IgD-negative memory B cell (primary cell): ENCODE measurements at regions not wholly inside any gene's neighbourhood (a gene's known extent, or its start where the extent isn't known, plus 50 kb on each side); places are given as distances from the start of the nearest gene placed in this dataset.

Experiments used
- H3K27ac Mint-ChIP-seq, 3 donors: one replicate each; pipeline ENCODE4 v1.8.0; 2020 to 2022; ENCODE audit warnings: mild to moderate bottlenecking in 3 of 3, mixed read lengths in 3 of 3, moderate library complexity in 1 of 3
- H3K27me3 Mint-ChIP-seq: one replicate; pipeline ENCODE4 v1.8.0; 2021; ENCODE audit warnings: mixed read lengths
- H3K36me3 Mint-ChIP-seq: one replicate; pipeline ENCODE4 v1.8.0; 2020; ENCODE audit warnings: mild to moderate bottlenecking, mixed read lengths
- H3K4me1 Mint-ChIP-seq, 3 donors: one replicate each; pipeline ENCODE4 v1.8.0; 2020 to 2022; ENCODE audit warnings: mixed read lengths in 3 of 3, mild to moderate bottlenecking in 1 of 3
- H3K4me3 Mint-ChIP-seq, 4 donors: one replicate each; pipeline ENCODE4 v1.8.0; 2020 to 2022; ENCODE audit warnings: mild to moderate bottlenecking in 4 of 4, mixed read lengths in 4 of 4, moderate library complexity in 3 of 4
- H3K9me3 Mint-ChIP-seq, 3 donors: one replicate each; pipeline ENCODE4 v1.8.0; 2020 to 2021; ENCODE audit warnings: mixed read lengths in 3 of 3, mild to moderate bottlenecking in 1 of 3

- H3K4me1 Mint-ChIP-seq = peaks cover 29 to 34% (median 31%) of the 10 kb centered on the region in 3 donors
- H3K36me3 Mint-ChIP-seq = peaks cover 1% of the 10 kb centered on the region
- H3K27ac Mint-ChIP-seq = peak overlapping the region in 2 of 3 donors; percentile 78 to 88
- no peaks in the 10 kb centered on the region for H3K9me3 Mint-ChIP-seq
- peak overlapping the region; percentile 82 to 87 (median 84) for H3K4me3 Mint-ChIP-seq
- H3K27me3 Mint-ChIP-seq = peaks cover 17% of the 10 kb centered on the region
Observed at GRCh38 chr3:72447059-72447946, 400.9 kb downstream of the SHQ1 start.

DNA sequence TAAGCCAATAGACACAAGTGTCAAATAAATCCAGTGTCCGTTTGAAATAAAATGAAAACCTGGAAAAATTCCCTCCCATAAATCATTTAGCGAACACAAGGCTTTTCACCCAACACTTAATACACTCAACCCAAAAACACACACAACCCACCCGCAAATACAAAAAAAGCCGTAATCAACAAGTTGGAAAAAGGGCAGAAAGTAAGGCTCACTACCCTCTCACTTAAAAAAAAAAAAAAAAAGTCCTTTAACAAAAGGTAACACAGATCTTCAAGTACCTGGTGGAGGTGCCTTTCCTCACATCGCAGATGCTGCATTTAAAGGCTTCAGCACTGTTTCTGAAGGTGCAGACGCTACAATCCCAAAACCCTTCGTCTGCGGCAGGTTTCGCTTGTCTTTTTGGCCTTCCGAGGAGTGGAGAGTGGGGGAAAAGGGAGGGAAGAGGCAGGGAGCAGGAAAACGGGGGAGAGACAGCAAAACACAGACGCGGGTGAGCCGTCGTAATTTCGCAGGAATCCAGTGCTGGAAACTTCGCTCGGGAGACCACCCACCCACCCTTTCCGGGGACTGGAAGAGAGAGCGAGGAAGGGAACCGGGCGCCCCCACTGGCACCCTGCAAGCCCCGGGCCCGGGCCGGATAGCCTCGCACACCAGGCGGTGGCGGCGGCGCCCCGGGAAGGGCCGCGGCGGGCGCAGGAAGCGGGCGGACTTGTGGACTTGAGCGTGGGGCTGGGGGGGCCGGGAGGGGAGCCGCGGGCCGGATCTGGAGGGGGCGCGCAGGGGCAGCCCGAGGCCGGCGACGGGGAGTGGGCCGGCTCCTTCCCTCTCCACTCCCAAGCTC, 401.8 kb downstream of the SHQ1 start, which contains the start of gene RYBP:
RYBP (minus strand) TSS at position 404 of the 841 bp plus-strand sequence.
- peaks cover 29 to 38% (median 31%) of the 10 kb centered on the region in 3 donors for H3K4me1 Mint-ChIP-seq
- peak within 1 kb of the TSS; percentile 54 to 97 (median 96) for H3K27ac Mint-ChIP-seq

DNA sequence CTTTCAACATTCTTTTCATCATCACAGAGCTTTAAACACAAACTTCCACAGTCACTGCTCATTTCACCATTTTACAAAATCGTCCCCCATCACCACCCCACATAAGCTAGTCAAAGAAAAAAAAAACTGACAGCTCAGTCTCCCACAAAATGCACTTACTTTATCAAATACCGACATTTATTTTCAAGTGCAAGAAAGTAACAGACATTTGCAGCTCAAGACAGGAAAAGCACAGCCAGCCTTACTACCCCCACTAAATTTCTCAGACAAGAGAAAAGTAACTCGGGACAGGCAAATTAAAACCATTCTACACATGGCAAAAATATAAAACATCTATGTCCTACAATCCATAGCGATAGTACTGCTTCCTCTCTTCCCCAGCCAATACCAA, 402.4 kb downstream of the SHQ1 start:
- Mint-ChIP-seq H3K4me3 (peak overlapping the region; percentile 97 to 99 (median 98)), H3K27me3 (peaks cover 5% of the 10 kb centered on the region), H3K4me1 (peaks cover 35 to 44% (median 36%) of the 10 kb centered on the region in 3 donors), H3K9me3 (no peaks in the 10 kb centered on the region), H3K36me3 (peaks cover 1% of the 10 kb centered on the region), H3K27ac (peak overlapping the region; percentile 54 to 97 (median 96))

More for the DNA sequence above, 401.8 kb downstream of the SHQ1 start, which contains the start of gene RYBP:
- peaks cover 1% of the 10 kb centered on the region for H3K36me3 Mint-ChIP-seq
- peaks cover 10% of the 10 kb centered on the region for H3K27me3 Mint-ChIP-seq
- peak within 1 kb of the TSS; percentile 97 to 99 (median 98) for H3K4me3 Mint-ChIP-seq
- H3K9me3 Mint-ChIP-seq = no peaks in the 10 kb centered on the region

- Mint-ChIP-seq H3K27ac (peak overlapping the region in 2 of 3 donors; percentile 25 to 54), H3K9me3 (no peaks in the 10 kb centered on the region), H3K4me1 (peaks cover 44 to 54% (median 46%) of the 10 kb centered on the region in 3 donors), H3K36me3 (peaks cover 1% of the 10 kb centered on the region), H3K4me3 (peak overlapping the region; percentile 41 to 98 (median 75)), H3K27me3 (peaks cover 5% of the 10 kb centered on the region)
Observed at GRCh38 chr3:72444656-72445223, 403.5 kb downstream of the SHQ1 start.

DNA sequence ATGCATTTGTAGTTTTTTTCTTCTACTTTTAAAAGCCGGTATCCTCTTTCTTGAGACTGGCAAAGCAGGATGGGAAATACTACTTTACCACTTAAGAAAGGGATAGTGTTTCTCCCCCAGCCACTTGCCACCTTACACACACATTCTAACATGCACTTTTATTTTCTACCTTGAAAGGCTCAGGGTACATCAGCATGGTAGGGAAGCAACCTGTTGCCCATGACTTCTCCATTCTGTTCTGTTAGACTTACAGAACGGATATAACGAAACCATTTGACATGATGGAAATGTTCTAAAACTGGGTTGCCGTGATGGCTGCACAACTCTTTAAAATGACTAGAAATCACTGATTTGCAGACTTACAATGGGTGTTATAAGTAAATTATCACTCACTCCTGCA, 405.5 kb downstream of the SHQ1 start:
- Mint-ChIP-seq H3K27ac (peak overlapping the region in 1 of 3 donors; percentile 65), H3K4me3 (peak overlapping the region; percentile 1 to 98 (median 49)), H3K36me3 (peaks cover 5% of the 10 kb centered on the region), H3K4me1 (peaks cover 58 to 73% (median 65%) of the 10 kb centered on the region in 3 donors), H3K27me3 (no peaks in the 10 kb centered on the region), H3K9me3 (no peaks in the 10 kb centered on the region)

- H3K4me1 Mint-ChIP-seq = peaks cover 61 to 78% (median 70%) of the 10 kb centered on the region in 3 donors
- H3K27ac Mint-ChIP-seq = no peak overlapping the region
- H3K4me3 Mint-ChIP-seq = no peak overlapping the region
- H3K9me3 Mint-ChIP-seq = no peaks in the 10 kb centered on the region
- no peaks in the 10 kb centered on the region for H3K27me3 Mint-ChIP-seq
- H3K36me3 Mint-ChIP-seq = peaks cover 5% of the 10 kb centered on the region
Observed at GRCh38 chr3:72441284-72441994, 406.8 kb downstream of the SHQ1 start.

GRCh38 chr3:72440491-72440890, 407.8 kb downstream of the SHQ1 start:
- H3K4me3 Mint-ChIP-seq = peak overlapping the region in 2 of 4 donors; percentile 13 to 57

GRCh38 chr3:72439321-72440183, 408.7 kb downstream of the SHQ1 start:
- peak overlapping the region in 2 of 4 donors; percentile 25 to 57 for H3K4me3 Mint-ChIP-seq
- H3K36me3 Mint-ChIP-seq = peaks cover 9% of the 10 kb centered on the region
- no peaks in the 10 kb centered on the region for H3K9me3 Mint-ChIP-seq
- H3K27ac Mint-ChIP-seq = peak overlapping the region in 1 of 3 donors; percentile 74
- H3K4me1 Mint-ChIP-seq = peaks cover 52 to 70% (median 57%) of the 10 kb centered on the region in 3 donors
- no peaks in the 10 kb centered on the region for H3K27me3 Mint-ChIP-seq

More at GRCh38 chr3:72440491-72440890, 407.8 kb downstream of the SHQ1 start:
- Mint-ChIP-seq H3K27ac (peak overlapping the region in 1 of 3 donors; percentile 12), H3K36me3 (peaks cover 5% of the 10 kb centered on the region), H3K4me1 (peaks cover 53 to 72% (median 61%) of the 10 kb centered on the region in 3 donors), H3K9me3 (no peaks in the 10 kb centered on the region), H3K27me3 (no peaks in the 10 kb centered on the region)

DNA sequence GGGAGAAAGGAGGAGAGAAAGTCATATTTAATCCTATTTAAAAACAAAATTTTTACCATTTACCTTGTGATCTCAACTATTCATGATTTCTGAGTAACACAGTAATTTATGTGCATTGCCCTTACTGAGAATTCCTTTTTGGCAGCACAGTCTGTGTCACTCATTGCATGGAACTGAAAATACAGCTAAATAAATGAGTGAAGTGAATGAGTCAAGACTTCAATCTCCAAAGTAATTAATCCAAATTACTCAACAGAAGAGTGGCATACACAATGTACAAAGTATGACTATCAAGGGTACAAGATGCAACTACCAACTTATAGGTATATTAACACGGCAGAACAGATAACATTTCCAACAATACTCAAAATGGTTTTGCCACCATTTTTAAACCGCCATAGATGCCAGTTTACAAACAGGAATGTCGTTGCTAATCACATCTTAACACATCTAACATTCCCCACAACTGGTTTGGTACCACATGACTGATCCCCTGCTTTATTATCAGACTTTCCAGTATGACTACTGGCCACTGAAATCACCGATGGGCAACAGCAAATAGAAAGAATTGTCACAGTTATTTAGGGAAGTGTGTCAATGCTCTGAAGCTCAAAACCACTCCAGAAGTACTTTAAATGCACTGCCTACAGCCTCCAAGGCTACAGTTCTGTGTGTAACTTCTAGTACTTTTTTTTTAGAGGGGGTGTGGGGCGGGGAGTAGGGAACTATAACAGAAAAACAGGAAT, 410.4 kb downstream of the SHQ1 start:
- H3K27me3 Mint-ChIP-seq = no peaks in the 10 kb centered on the region
- peaks cover 46 to 64% (median 47%) of the 10 kb centered on the region in 3 donors for H3K4me1 Mint-ChIP-seq
- peaks cover 11% of the 10 kb centered on the region for H3K36me3 Mint-ChIP-seq
- H3K4me3 Mint-ChIP-seq = peak overlapping the region in 2 of 4 donors; percentile 4 to 12
- no peak overlapping the region for H3K27ac Mint-ChIP-seq
- H3K9me3 Mint-ChIP-seq = no peaks in the 10 kb centered on the region

- no peaks in the 10 kb centered on the region for H3K9me3 Mint-ChIP-seq
- H3K36me3 Mint-ChIP-seq = peaks cover 13% of the 10 kb centered on the region
- peaks cover 50 to 60% (median 53%) of the 10 kb centered on the region in 3 donors for H3K4me1 Mint-ChIP-seq
- H3K27ac Mint-ChIP-seq = no peak overlapping the region
- no peaks in the 10 kb centered on the region for H3K27me3 Mint-ChIP-seq
- no peak overlapping the region for H3K4me3 Mint-ChIP-seq
Observed at GRCh38 chr3:72436863-72437592, 411.2 kb downstream of the SHQ1 start.

- H3K27ac Mint-ChIP-seq = no peak overlapping the region
- H3K36me3 Mint-ChIP-seq = peaks cover 14% of the 10 kb centered on the region
- no peaks in the 10 kb centered on the region for H3K9me3 Mint-ChIP-seq
- no peak overlapping the region for H3K4me3 Mint-ChIP-seq
- H3K27me3 Mint-ChIP-seq = no peaks in the 10 kb centered on the region
- H3K4me1 Mint-ChIP-seq = peaks cover 35 to 49% (median 41%) of the 10 kb centered on the region in 3 donors
Observed at GRCh38 chr3:72434296-72434695, 413.9 kb downstream of the SHQ1 start.

DNA sequence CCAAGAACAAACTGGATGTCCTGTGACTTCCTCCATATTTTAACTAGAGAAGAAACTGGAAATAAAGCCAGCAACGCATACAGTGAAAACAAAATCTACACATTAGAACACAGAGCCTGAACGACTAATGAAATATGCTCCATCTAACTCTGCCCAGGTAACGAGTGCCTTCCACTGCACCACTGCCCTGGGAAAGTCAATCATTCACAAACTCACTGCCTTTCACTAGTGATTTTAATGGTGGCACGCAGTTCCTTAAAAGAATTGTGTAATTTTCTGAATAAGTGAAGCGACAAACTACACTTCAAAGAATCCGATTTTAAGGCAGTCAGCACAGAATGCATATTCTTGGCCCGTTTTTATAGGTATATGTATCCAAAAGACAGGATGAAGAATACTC, 416.0 kb downstream of the SHQ1 start:
- H3K27ac Mint-ChIP-seq = no peak overlapping the region
- no peaks in the 10 kb centered on the region for H3K9me3 Mint-ChIP-seq
- H3K4me3 Mint-ChIP-seq = no peak overlapping the region
- no peaks in the 10 kb centered on the region for H3K27me3 Mint-ChIP-seq
- H3K4me1 Mint-ChIP-seq = peaks cover 32 to 46% (median 41%) of the 10 kb centered on the region in 3 donors
- H3K36me3 Mint-ChIP-seq = peaks cover 11% of the 10 kb centered on the region
